K562 (cell line): ENCODE measurements at regions not wholly inside any gene's neighbourhood (a gene's known extent, or its start where the extent isn't known, plus 50 kb on each side); places are given as distances from the start of the nearest gene placed in this dataset.

Experiments used
- AFF4 ChIP-seq: sonication (generic); formaldehyde crosslinking; IDR thresholded peaks from 2 replicates; pipeline ENCODE4 v1.8.0; 2023; ENCODE audit warnings: mild to moderate bottlenecking, missing genetic modification reagents
- ARID2 ChIP-seq: fragments of 450-650 bp; IDR thresholded peaks from 2 replicates; pipeline ENCODE4 v1.6.1; 2017; ENCODE audit warnings: antibody characterized with exemption, mild to moderate bottlenecking
- E2F8 ChIP-seq: fragments of 450-650 bp; IDR thresholded peaks from 2 replicates; pipeline ENCODE4 v1.7.1; 2018; ENCODE audit warnings: mild to moderate bottlenecking, low read depth; ENCODE audit not compliant: partially characterized antibody
- FOSL1 ChIP-seq: fragments of 200-800 bp; sonication (Bioruptor generic); conservative IDR thresholded peaks from 2 replicates; pipeline ENCODE4 v1.6.1; 2016; ENCODE audit warnings: missing genetic modification characterization, missing compliant biosample characterization
- GMEB1 ChIP-seq: fragments of 250-450 bp; sonication (Bioruptor Pico); IDR thresholded peaks from 2 replicates; pipeline ENCODE4 v1.4.0; 2020; ENCODE audit warnings: mild to moderate bottlenecking
- POLR2A ChIP-seq: fragments of 450-650 bp; conservative IDR thresholded peaks from 2 replicates; pipeline ENCODE4 v1.6.1; 2016
- SAFB2 ChIP-seq: fragments of 200-400 bp; formaldehyde crosslinking; IDR thresholded peaks from 2 replicates; pipeline ENCODE4 v1.6.1; 2018; ENCODE audit warnings: borderline replicate concordance, low read length, low read depth, moderate library complexity; ENCODE audit not compliant: severe bottlenecking
- STAT6 ChIP-seq: sonication (generic); formaldehyde crosslinking; IDR thresholded peaks from 2 replicates; pipeline ENCODE4 v1.8.1; 2023; ENCODE audit warnings: mild to moderate bottlenecking, missing genetic modification reagents
- TEAD1 ChIP-seq, 2 experiments: fragments of 450-650 bp in 1 of 2; sonication (generic) in 1 of 2; formaldehyde crosslinking; IDR thresholded peaks; 2 replicates each; pipeline versions ENCODE4 v1.4.0 to v1.8.0; 2020 to 2022; ENCODE audit warnings: mild to moderate bottlenecking in 2 of 2, missing genetic modification reagents in 1 of 2
- ZBTB17 ChIP-seq: fragments of 450-650 bp; formaldehyde crosslinking; IDR thresholded peaks from 2 replicates; pipeline ENCODE4 v1.4.0; 2020; ENCODE audit warnings: mild to moderate bottlenecking

- no peak for TF ChIP-seq ZBTB17 (CRISPR knock-in tag)
- no peak for TF ChIP-seq E2F8
- TF ChIP-seq SAFB2 = no peak
- no peak for TF ChIP-seq POLR2A
- TF ChIP-seq TEAD1 (CRISPR knock-in tag; IDR thresholded peaks at IDR 0.05) = no peak
- no peak for TF ChIP-seq ARID2
- no peak for TF ChIP-seq GMEB1 (CRISPR knock-in tag)
- no peak for TF ChIP-seq STAT6 (CRISPR knock-in tag)
- TF ChIP-seq AFF4 = no peak
- TF ChIP-seq FOSL1 (tag) = no peak
Measured at GRCh38 chr10:81219758-81220157, 655.2 kb upstream of the NRG3 start.
